PC-3 (cell line): ENCODE measurements at regions not wholly inside any gene's neighbourhood (a gene's known extent, or its start where the extent isn't known, plus 50 kb on each side); places are given as distances from the start of the nearest gene placed in this dataset.

Experiments
- ATAC-seq: fragments of 200-7000 bp; cut with Tn5 transposase; 2 replicates; pipeline ENCODE4 v1.9.1; 2020; ENCODE audit warnings: mild to moderate bottlenecking, moderate library complexity
- BruUV-seq: library from RNA; stranded (reverse); fragments of 400-500 nt; replicated peaks from 2 replicates; lab custom pipeline; 2021; lab: Mats Ljungman, UMichigan
- CTCF ChIA-PET: fragments of 300-600 bp; sonication (Branson Sonifier 250); formaldehyde crosslinking; loops from one replicate; lab custom pipeline; 2022; ENCODE audit warnings: antibody characterized with exemption; lab: Charles Lee
- POLR2A ChIA-PET: fragments of 300-600 bp; sonication (Branson Sonifier 250); formaldehyde crosslinking; loops from one replicate; lab custom pipeline; 2022; ENCODE audit warnings: antibody characterized with exemption; ENCODE audit not compliant: unreplicated experiment; lab: Charles Lee
- DNase-seq: peaks from one replicate; pipeline ENCODE4 v3.0.0-alpha.2; 2015
- H2AFZ ChIP-seq: fragments of 300-600 bp; sonication (generic); 2 replicates; pipeline ENCODE4 v1.6.0; 2016; ENCODE audit warnings: antibody characterized with exemption, low read length
- H3F3A ChIP-seq: fragments of 300-600 bp; sonication (generic); one replicate; pipeline ENCODE4 v1.6.0; 2017; ENCODE audit warnings: antibody characterized with exemption, low read length, control low read depth, mild to moderate bottlenecking; ENCODE audit not compliant: unreplicated experiment
- H3K27ac ChIP-seq: fragments of 300-600 bp; sonication (generic); 2 replicates; pipeline ENCODE4 v1.5.1; 2016; ENCODE audit warnings: mild to moderate bottlenecking, low read length
- H3K27me3 ChIP-seq: fragments of 300-600 bp; sonication (generic); 2 replicates; pipeline ENCODE4 v1.6.1; 2016; ENCODE audit warnings: low read length, mixed read lengths
- H3K36me3 ChIP-seq: fragments of 300-600 bp; sonication (generic); 2 replicates; pipeline ENCODE4 v1.6.1; 2016; ENCODE audit warnings: low read depth, mixed run types, low read length, mixed read lengths
- H3K4me1 ChIP-seq: fragments of 300-600 bp; sonication (generic); 2 replicates; pipeline ENCODE4 v1.5.1; 2016; ENCODE audit warnings: low read length; ENCODE audit not compliant: insufficient read depth
- H3K4me2 ChIP-seq: fragments of 300-600 bp; sonication (generic); 2 replicates; pipeline ENCODE4 v1.6.0; 2016; ENCODE audit warnings: low read length
- H3K4me3 ChIP-seq: fragments of 300-600 bp; sonication (generic); 2 replicates; pipeline ENCODE4 v1.5.1; 2016; ENCODE audit warnings: mild to moderate bottlenecking, low read length, mixed read lengths
- H3K79me2 ChIP-seq: fragments of 300-600 bp; sonication (generic); 2 replicates; pipeline ENCODE4 v1.6.1; 2017; ENCODE audit warnings: low read length, mixed read lengths
- H3K9ac ChIP-seq: fragments of 300-600 bp; sonication (generic); 2 replicates; pipeline ENCODE4 v1.6.0; 2016; ENCODE audit warnings: mild to moderate bottlenecking, low read length
- H3K9me2 ChIP-seq: fragments of 300-600 bp; sonication (generic); replicated peaks from 2 replicates; pipeline ENCODE4 v1.6.1; 2016; ENCODE audit warnings: mixed run types, low read length, mixed read lengths
- H3K9me3 ChIP-seq: fragments of 300-600 bp; sonication (generic); 2 replicates; pipeline ENCODE4 v1.6.1; 2016; ENCODE audit warnings: low read length, mixed read lengths
- H4K20me1 ChIP-seq: fragments of 300-600 bp; sonication (generic); 2 replicates; pipeline ENCODE4 v1.6.1; 2016; ENCODE audit warnings: low read length, mixed read lengths
- EZH2 ChIP-seq: fragments of 300-600 bp; sonication (generic); IDR thresholded peaks from one replicate; pipeline ENCODE4 v1.6.1; 2017; ENCODE audit warnings: antibody characterized with exemption, mild to moderate bottlenecking, low read length; ENCODE audit not compliant: unreplicated experiment
- EZH2phosphoT487 ChIP-seq: fragments of 300-600 bp; sonication (generic); IDR thresholded peaks from 2 replicates; pipeline ENCODE4 v1.6.1; 2018; ENCODE audit warnings: mild to moderate bottlenecking, antibody characterized with exemption, low read length, borderline replicate concordance
- intact Hi-C: fragments of 100-400 bp; cut with micrococcal nuclease; formaldehyde crosslinking; loops from 2 replicates; pipeline ENCODE4 v1.9.0; 2023
- TF ChIP-seq, protein P1 (sequence below): fragments of 300-600 bp; sonication (generic); conservative IDR thresholded peaks from 2 replicates; pipeline ENCODE4 v1.5.1; 2017; ENCODE audit warnings: antibody characterized with exemption, low read depth, mild to moderate bottlenecking, low read length

GRCh38 chr13:29996316-29996715 lies 145.9 kb upstream of the UBL3 start:
- Histone ChIP-seq H3F3A (no peaks in the 10 kb centered on the region), H3K27me3 (no peaks in the 10 kb centered on the region), H3K79me2 (no peaks in the 10 kb centered on the region), H3K9ac (no peak overlapping the region), H2AFZ (no peak overlapping the region), H3K4me1 (peaks cover 16% of the 10 kb centered on the region), H3K27ac (no peak overlapping the region), H3K4me3 (no peak overlapping the region), H4K20me1 (no peaks in the 10 kb centered on the region), H3K9me2 (no peaks in the 10 kb centered on the region), H3K36me3 (no peaks in the 10 kb centered on the region), H3K9me3 (no peaks in the 10 kb centered on the region), H3K4me2 (no peak overlapping the region)
- ChIA-PET CTCF (interaction anchor here (0.6 kb wide), 1 partner anchor 40 kb away, joined by 3 read pairs; no protein-coding TSS in a partner anchor), POLR2A (no interaction called here)
- ATAC-seq (no peak), DNase-seq (no peak)
- BruUV-seq: no TSS peak
- TF ChIP-seq EZH2 (no peak), EZH2phosphoT487 (no peak)
- TF ChIP-seq, protein P1, sequence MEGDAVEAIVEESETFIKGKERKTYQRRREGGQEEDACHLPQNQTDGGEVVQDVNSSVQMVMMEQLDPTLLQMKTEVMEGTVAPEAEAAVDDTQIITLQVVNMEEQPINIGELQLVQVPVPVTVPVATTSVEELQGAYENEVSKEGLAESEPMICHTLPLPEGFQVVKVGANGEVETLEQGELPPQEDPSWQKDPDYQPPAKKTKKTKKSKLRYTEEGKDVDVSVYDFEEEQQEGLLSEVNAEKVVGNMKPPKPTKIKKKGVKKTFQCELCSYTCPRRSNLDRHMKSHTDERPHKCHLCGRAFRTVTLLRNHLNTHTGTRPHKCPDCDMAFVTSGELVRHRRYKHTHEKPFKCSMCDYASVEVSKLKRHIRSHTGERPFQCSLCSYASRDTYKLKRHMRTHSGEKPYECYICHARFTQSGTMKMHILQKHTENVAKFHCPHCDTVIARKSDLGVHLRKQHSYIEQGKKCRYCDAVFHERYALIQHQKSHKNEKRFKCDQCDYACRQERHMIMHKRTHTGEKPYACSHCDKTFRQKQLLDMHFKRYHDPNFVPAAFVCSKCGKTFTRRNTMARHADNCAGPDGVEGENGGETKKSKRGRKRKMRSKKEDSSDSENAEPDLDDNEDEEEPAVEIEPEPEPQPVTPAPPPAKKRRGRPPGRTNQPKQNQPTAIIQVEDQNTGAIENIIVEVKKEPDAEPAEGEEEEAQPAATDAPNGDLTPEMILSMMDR: no peak
- intact Hi-C loops: no loop called here

- Histone ChIP-seq H3K4me3 (no peak overlapping the region), H3K36me3 (no peaks in the 10 kb centered on the region), H3K9me3 (no peaks in the 10 kb centered on the region), H3K4me1 (peaks cover 22% of the 10 kb centered on the region), H3K27me3 (no peaks in the 10 kb centered on the region), H4K20me1 (no peaks in the 10 kb centered on the region), H3K27ac (no peak overlapping the region), H3K9me2 (no peaks in the 10 kb centered on the region), H3F3A (no peaks in the 10 kb centered on the region), H3K9ac (no peak overlapping the region), H3K79me2 (no peaks in the 10 kb centered on the region), H2AFZ (no peak overlapping the region), H3K4me2 (no peak overlapping the region)
- CTCF ChIA-PET: interaction anchor here (0.7 kb wide), 1 partner anchor 117 kb away, joined by 3 read pairs; no protein-coding TSS in a partner anchor
- TF ChIP-seq EZH2phosphoT487 (no peak), EZH2 (no peak)
- TF ChIP-seq, protein P1: no peak
- DNase-seq (no peak), ATAC-seq (no peak)
- no TSS peak for BruUV-seq
- intact Hi-C loops: no loop called here
- POLR2A ChIA-PET: no interaction called here
Observed at GRCh38 chr13:29994911-29995595, 144.6 kb upstream of the UBL3 start.

DNA sequence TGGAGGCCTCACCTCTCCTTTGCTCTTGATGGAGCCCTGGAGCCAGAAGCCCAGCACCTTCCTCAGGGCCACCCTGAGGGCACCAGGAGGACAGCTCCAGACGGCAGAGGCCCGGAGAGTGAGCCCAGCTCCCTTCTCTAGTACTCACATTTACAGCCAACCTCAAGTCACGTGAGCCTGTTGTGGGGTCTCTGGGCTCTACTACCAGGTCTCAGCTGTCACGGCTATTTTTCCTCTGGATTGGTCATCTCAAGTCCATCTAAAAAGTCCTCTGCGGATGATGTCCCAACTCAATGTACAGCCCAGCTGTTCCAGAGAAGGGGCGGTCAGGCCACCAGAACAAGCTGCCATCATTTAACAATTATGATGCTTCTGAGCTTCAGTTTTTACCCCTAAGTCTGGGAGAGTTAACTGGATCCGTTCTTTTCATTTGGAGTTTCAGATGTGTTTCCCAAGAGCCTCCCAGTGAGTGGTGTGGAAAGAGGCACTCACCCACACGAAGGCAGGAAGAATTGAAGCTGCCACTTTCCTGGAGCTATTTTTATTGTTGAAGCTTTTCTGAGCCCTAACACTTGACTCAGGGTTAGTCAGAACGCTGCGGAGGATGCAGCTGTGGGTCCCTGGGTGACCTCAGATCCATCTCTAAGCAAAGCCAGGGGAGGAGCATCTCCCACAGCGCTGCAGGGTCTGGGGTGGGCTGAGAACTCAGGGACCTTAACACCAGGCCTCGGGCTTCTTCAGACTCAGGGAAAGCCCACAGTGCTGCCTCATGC lies 143.5 kb upstream of the UBL3 start:
- no peaks in the 10 kb centered on the region for H3K36me3 ChIP-seq
- ATAC-seq: peak; percentile 50
- TF ChIP-seq EZH2: no peak
- no peak for TF ChIP-seq EZH2phosphoT487
- TF ChIP-seq, protein P1: no peak
- H3K9me3 ChIP-seq: no peaks in the 10 kb centered on the region
- BruUV-seq: no TSS peak
- no peaks in the 10 kb centered on the region for H4K20me1 ChIP-seq
- intact Hi-C loops: no loop called here
- no peak overlapping the region for H3K27ac ChIP-seq
- no peak overlapping the region for H3K4me2 ChIP-seq
- CTCF ChIA-PET: no interaction called here
- no peaks in the 10 kb centered on the region for H3F3A ChIP-seq
- no peak overlapping the region for H2AFZ ChIP-seq
- H3K4me3 ChIP-seq: no peak overlapping the region
- DNase-seq: peak; percentile 59
- H3K4me1 ChIP-seq: peaks cover 22% of the 10 kb centered on the region
- H3K9ac ChIP-seq: no peak overlapping the region
- no peaks in the 10 kb centered on the region for H3K9me2 ChIP-seq
- H3K79me2 ChIP-seq: no peaks in the 10 kb centered on the region
- POLR2A ChIA-PET: no interaction called here
- no peaks in the 10 kb centered on the region for H3K27me3 ChIP-seq
